IgD-negative memory B cell (primary cell): ENCODE measurements at regions not wholly inside any gene's neighbourhood (a gene's known extent, or its start where the extent isn't known, plus 50 kb on each side); places are given as distances from the start of the nearest gene placed in this dataset.

Source experiments
- H3K27ac Mint-ChIP-seq, 3 donors: one replicate each; pipeline ENCODE4 v1.8.0; 2020 to 2022; ENCODE audit warnings: mild to moderate bottlenecking in 3 of 3, mixed read lengths in 3 of 3, moderate library complexity in 1 of 3
- H3K27me3 Mint-ChIP-seq: one replicate; pipeline ENCODE4 v1.8.0; 2021; ENCODE audit warnings: mixed read lengths
- H3K36me3 Mint-ChIP-seq: one replicate; pipeline ENCODE4 v1.8.0; 2020; ENCODE audit warnings: mild to moderate bottlenecking, mixed read lengths
- H3K4me1 Mint-ChIP-seq, 3 donors: one replicate each; pipeline ENCODE4 v1.8.0; 2020 to 2022; ENCODE audit warnings: mixed read lengths in 3 of 3, mild to moderate bottlenecking in 1 of 3
- H3K4me3 Mint-ChIP-seq, 4 donors: one replicate each; pipeline ENCODE4 v1.8.0; 2020 to 2022; ENCODE audit warnings: mild to moderate bottlenecking in 4 of 4, mixed read lengths in 4 of 4, moderate library complexity in 3 of 4
- H3K9me3 Mint-ChIP-seq, 3 donors: one replicate each; pipeline ENCODE4 v1.8.0; 2020 to 2021; ENCODE audit warnings: mixed read lengths in 3 of 3, mild to moderate bottlenecking in 1 of 3

DNA sequence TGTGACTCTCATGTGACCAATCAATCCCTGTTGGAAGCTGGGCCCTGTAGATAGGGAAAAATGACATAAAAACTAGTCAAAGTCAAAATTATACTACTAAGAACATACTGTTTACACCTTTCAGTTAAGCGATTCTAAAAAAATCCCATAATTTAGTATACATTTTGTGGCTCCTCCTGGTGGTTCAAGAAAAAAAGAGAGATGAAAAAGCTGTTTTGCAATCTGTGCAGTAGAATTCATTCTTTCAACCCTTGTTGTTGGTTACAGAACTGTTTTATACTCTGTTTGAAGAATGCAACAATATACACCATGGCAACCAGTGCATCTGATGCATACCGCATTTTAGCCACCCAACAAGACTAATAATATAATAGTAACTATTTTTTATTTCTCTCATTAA, 66.8 kb upstream of the ANK2 start:
- no peaks in the 10 kb centered on the region for H3K4me1 Mint-ChIP-seq
- H3K27ac Mint-ChIP-seq, result no peak overlapping the region
- H3K36me3 Mint-ChIP-seq, result no peaks in the 10 kb centered on the region
- peaks cover 2% of the 10 kb centered on the region for H3K27me3 Mint-ChIP-seq
- H3K9me3 Mint-ChIP-seq, result peaks cover 0 to 2% (median 0%) of the 10 kb centered on the region in 3 donors
- no peak overlapping the region for H3K4me3 Mint-ChIP-seq

DNA sequence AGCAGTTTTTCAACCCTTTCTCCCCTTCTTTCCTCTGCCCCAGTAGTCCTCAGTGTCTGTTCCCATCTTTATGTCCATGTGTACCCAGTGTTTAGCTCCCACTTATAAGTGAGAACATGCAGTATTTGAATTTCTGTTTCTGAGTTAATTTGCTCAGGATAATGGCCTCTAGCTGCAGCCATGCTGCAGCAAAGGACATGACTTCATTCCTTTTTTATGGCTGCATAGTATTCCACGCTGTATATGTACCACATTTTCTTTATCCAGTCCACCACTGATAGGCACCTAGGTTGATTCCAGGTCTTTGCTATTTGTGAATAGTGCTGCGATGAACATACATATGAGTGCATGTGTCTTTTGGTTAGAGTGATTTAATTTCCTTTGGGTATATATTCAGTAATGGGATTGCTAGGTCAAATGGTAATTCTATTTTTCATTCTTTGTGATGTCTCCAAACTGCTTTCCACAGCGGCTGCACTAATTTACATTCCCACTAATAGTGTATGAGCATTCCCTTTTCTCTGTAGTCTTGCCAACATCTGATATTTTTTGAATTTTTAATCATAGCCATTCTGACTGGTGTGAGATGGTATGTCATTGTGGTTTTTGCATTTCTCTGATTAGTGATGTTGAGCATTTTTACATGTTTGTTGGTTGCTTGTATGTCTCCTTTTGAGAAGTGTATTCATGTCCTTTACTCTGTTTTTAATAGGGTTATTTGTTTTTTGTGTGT, 54.6 kb upstream of the ANK2 start:
- Mint-ChIP-seq H3K36me3 (no peaks in the 10 kb centered on the region), H3K9me3 (peaks cover 0 to 5% (median 2%) of the 10 kb centered on the region in 3 donors), H3K4me3 (no peak overlapping the region), H3K27ac (no peak overlapping the region), H3K4me1 (no peaks in the 10 kb centered on the region), H3K27me3 (no peaks in the 10 kb centered on the region)
